GM12878 (cell line): ENCODE measurements at regions not wholly inside any gene's neighbourhood (a gene's known extent, or its start where the extent isn't known, plus 50 kb on each side); places are given as distances from the start of the nearest gene placed in this dataset.

Experiments
- ATAC-seq: fragments of 200-7000 bp; cut with Tn5 transposase; 3 replicates; pipeline ENCODE4 v1.9.1; 2020; ENCODE audit warnings: mild to moderate bottlenecking, moderate library complexity
- BruUV-seq: library from RNA; stranded (reverse); fragments of 400-500 nt; replicated peaks from 2 replicates; lab custom pipeline; 2021; lab: Mats Ljungman, UMichigan
- CTCF ChIA-PET: fragments of 300-600 bp; sonication (Branson Sonifier 250); formaldehyde crosslinking; extraction: SDS; loops from one replicate; lab custom pipeline; 2021; ENCODE audit warnings: inconsistent platforms; lab: Yijun Ruan, JAX
- POLR2A ChIA-PET: fragments of 350-600 bp; formaldehyde crosslinking; extraction: SDS; loops from one replicate; lab custom pipeline; 2021; ENCODE audit warnings: inconsistent platforms; lab: Charles Lee
- RAD21 ChIA-PET: fragments of 300-600 bp; sonication (Branson Sonifier 250); formaldehyde crosslinking; loops from one replicate; lab custom pipeline; 2023; ENCODE audit warnings: antibody characterized with exemption; ENCODE audit not compliant: unreplicated experiment; lab: Charles Lee
- SMC1A ChIA-PET: fragments of 300-600 bp; sonication (Branson Sonifier 250); formaldehyde crosslinking; loops from one replicate; lab custom pipeline; 2023; ENCODE audit not compliant: unreplicated experiment, uncharacterized antibody; lab: Charles Lee
- DNase-seq: peaks from one replicate; pipeline ENCODE4 v3.0.0-alpha.2; 2011; ENCODE audit warnings: low read depth, low spot score
- FAIRE-seq: peaks from 3 replicates; lab custom pipeline; 2011; peaks lifted over from hg19 to GRCh38; lab: Jason Lieb, UNC
- H2AFZ ChIP-seq: 2 replicates; pipeline ENCODE4 v1.6.0; 2011; ENCODE audit warnings: low read depth, low read length, control low read depth; ENCODE audit not compliant: control insufficient read depth
- H3K27ac ChIP-seq: 2 replicates; pipeline ENCODE4 v1.5.1; 2011; ENCODE audit warnings: control low read depth; ENCODE audit not compliant: control insufficient read depth, insufficient read depth
- H3K27me3 ChIP-seq, 2 experiments: replicated peaks in 1 of 2; 2 replicates each; pipeline versions ENCODE4 v1.6.0 to v1.6.1; 2011; ENCODE audit warnings: low read length in 1 of 2; ENCODE audit not compliant: control insufficient read depth in 2 of 2, insufficient read depth in 2 of 2
- H3K36me3 ChIP-seq, 2 experiments: 2 replicates each; pipeline ENCODE4 v1.5.1; 2011; ENCODE audit warnings: low read length in 1 of 2; ENCODE audit not compliant: control insufficient read depth in 2 of 2, insufficient read depth in 2 of 2
- H3K4me1 ChIP-seq: 2 replicates; pipeline ENCODE4 v1.6.1; 2011; ENCODE audit warnings: mild to moderate bottlenecking, low read length, moderate library complexity, mixed read lengths; ENCODE audit not compliant: control insufficient read depth, insufficient read depth
- H3K4me2 ChIP-seq: 2 replicates; pipeline ENCODE4 v1.6.0; 2011; ENCODE audit warnings: control low read depth; ENCODE audit not compliant: control insufficient read depth, insufficient read depth
- H3K4me3 ChIP-seq: fragments of 200-600 bp; sonication (generic); 2 replicates; pipeline ENCODE4 v1.5.1; 2016
- H3K79me2 ChIP-seq: 2 replicates; pipeline ENCODE4 v1.6.0; 2011; ENCODE audit warnings: low read length; ENCODE audit not compliant: control insufficient read depth, insufficient read depth
- H3K9ac ChIP-seq: 2 replicates; pipeline ENCODE4 v1.8.0; 2011; ENCODE audit warnings: low read length, control low read depth, mixed read lengths; ENCODE audit not compliant: control insufficient read depth, insufficient read depth
- H3K9me3 ChIP-seq: replicated peaks from 3 replicates; pipeline ENCODE4 v1.5.1; 2011; ENCODE audit warnings: mild to moderate bottlenecking, low read length; ENCODE audit not compliant: control insufficient read depth, insufficient read depth
- H4K20me1 ChIP-seq: 2 replicates; pipeline ENCODE4 v1.6.0; 2011; ENCODE audit not compliant: control insufficient read depth, insufficient read depth
- IKZF2 ChIP-seq, 2 experiments: fragments of 450-650 bp; IDR thresholded peaks; 2 replicates each; pipeline ENCODE4 v1.6.1; 2017; ENCODE audit warnings: mild to moderate bottlenecking in 2 of 2, moderate library complexity in 2 of 2
- JUNB ChIP-seq: IDR thresholded peaks from 2 replicates; pipeline ENCODE4 v1.6.1; 2016; ENCODE audit warnings: antibody characterized with exemption, mild to moderate bottlenecking
- NFYA ChIP-seq: IDR thresholded peaks from 2 replicates; pipeline ENCODE4 v1.6.1; 2011; ENCODE audit warnings: low read depth, mild to moderate bottlenecking, low read length, improper control_type of control experiment, borderline replicate concordance
- SPI1 ChIP-seq: IDR thresholded peaks from 2 replicates; pipeline ENCODE4 v1.6.1; 2011; ENCODE audit warnings: low read depth, mild to moderate bottlenecking, low read length, moderate library complexity, borderline replicate concordance; ENCODE audit not compliant: insufficient read depth
- SUZ12 ChIP-seq: fragments of 200-600 bp; sonication (generic); IDR thresholded peaks from one replicate; pipeline ENCODE4 v1.6.1; 2018; ENCODE audit warnings: antibody characterized with exemption, mild to moderate bottlenecking; ENCODE audit not compliant: unreplicated experiment
- TCF12 ChIP-seq: IDR thresholded peaks from 2 replicates; pipeline ENCODE4 v1.6.1; 2011; ENCODE audit warnings: low read depth, mild to moderate bottlenecking, low read length
- TCF3 ChIP-seq: IDR thresholded peaks from 2 replicates; pipeline ENCODE4 v1.6.1; 2012; ENCODE audit warnings: low read depth, mild to moderate bottlenecking, low read length, borderline replicate concordance; ENCODE audit not compliant: insufficient read depth
- ZBTB11 ChIP-seq: fragments of 450-650 bp; formaldehyde crosslinking; IDR thresholded peaks from 2 replicates; pipeline ENCODE4 v1.5.0; 2022; ENCODE audit warnings: mild to moderate bottlenecking, missing genetic modification characterization
- ZNF687 ChIP-seq: fragments of 450-650 bp; IDR thresholded peaks from 2 replicates; pipeline ENCODE4 v1.6.1; 2017; ENCODE audit warnings: mild to moderate bottlenecking, moderate library complexity
- ZSCAN29 ChIP-seq: fragments of 450-650 bp; IDR thresholded peaks from 2 replicates; pipeline ENCODE4 v1.6.1; 2017; ENCODE audit warnings: mild to moderate bottlenecking, moderate library complexity
- WGBS: methylation state at CpG from one replicate; pipeline ENCODE4 v1.1.6; 2016; ENCODE audit warnings: low lambda C conversion rate; ENCODE audit not compliant: insufficient replicate concordance, insufficient coverage; ENCODE audit errors: missing lambda C conversion rate; 5-methylcytosine and 5-hydroxymethylcytosine counted together
- in situ Hi-C: fragments of 300-500 bp; cut with MboI; formaldehyde crosslinking; loops from 9 replicates; pipeline ENCODE4 v1.14.3; 2018; ENCODE audit warnings: mixed read lengths
- intact Hi-C: fragments of 100-400 bp; cut with micrococcal nuclease; formaldehyde crosslinking; loops from one replicate; pipeline ENCODE4 v1.14.2; 2022; ENCODE audit not compliant: unreplicated experiment

GRCh38 chr1:177864538-177865305, 105.1 kb downstream of the SEC16B start:
- intact Hi-C loops (no loop called here), in situ Hi-C loops (no loop called here)
- ChIA-PET POLR2A (no interaction called here), CTCF (no interaction called here), SMC1A (interaction anchor here (0.7 kb wide), 1 partner anchor 14 kb away, joined by 3 read pairs; no protein-coding TSS in a partner anchor), RAD21 (no interaction called here)
- no peak overlapping the region for H2AFZ ChIP-seq
- H3K4me2 ChIP-seq, result no peak overlapping the region
- H4K20me1 ChIP-seq, result no peaks in the 10 kb centered on the region
- H3K36me3 ChIP-seq, result no peaks in the 10 kb centered on the region
- no peak overlapping the region for H3K9ac ChIP-seq
- no peaks in the 10 kb centered on the region for H3K79me2 ChIP-seq
- ATAC-seq (no peak), DNase-seq (no peak), FAIRE-seq (no peak)
- no TSS peak for BruUV-seq
- no peak for TF ChIP-seq NFYA
- TF ChIP-seq ZNF687, result no peak
- TF ChIP-seq TCF12, result no peak
- TF ChIP-seq JUNB, result no peak
- TF ChIP-seq TCF3, result no peak
- no peak for TF ChIP-seq SPI1
- TF ChIP-seq ZSCAN29, result no peak
- TF ChIP-seq SUZ12, result no peak
- no peak for TF ChIP-seq ZBTB11
- TF ChIP-seq IKZF2 (IDR thresholded peaks at IDR 0.05), result no peak
- no peak overlapping the region for H3K27ac ChIP-seq
- no peak overlapping the region for H3K4me3 ChIP-seq
- 42% methylated on average over 2 of the region's 2 CpGs for WGBS
- H3K9me3 ChIP-seq, result no peaks in the 10 kb centered on the region
- H3K27me3 ChIP-seq, result no peaks in the 10 kb centered on the region
- no peaks in the 10 kb centered on the region for H3K4me1 ChIP-seq
